HG02763 (cell line): ENCODE measurements at regions not wholly inside any gene's neighbourhood (a gene's known extent, or its start where the extent isn't known, plus 50 kb on each side); places are given as distances from the start of the nearest gene placed in this dataset.
"Not testable (repeated sequence)": the region's sequence is repeated elsewhere in the genome, so short reads cannot be mapped to it uniquely, and the experiment has no call there.

Source experiments
- ATAC-seq: cut with Tn5 transposase; IDR thresholded peaks from one replicate; pipeline ENCODE4 v1.9.1; 2021; ENCODE audit warnings: mild to moderate bottlenecking, moderate library complexity; ENCODE audit not compliant: unreplicated experiment

DNA sequence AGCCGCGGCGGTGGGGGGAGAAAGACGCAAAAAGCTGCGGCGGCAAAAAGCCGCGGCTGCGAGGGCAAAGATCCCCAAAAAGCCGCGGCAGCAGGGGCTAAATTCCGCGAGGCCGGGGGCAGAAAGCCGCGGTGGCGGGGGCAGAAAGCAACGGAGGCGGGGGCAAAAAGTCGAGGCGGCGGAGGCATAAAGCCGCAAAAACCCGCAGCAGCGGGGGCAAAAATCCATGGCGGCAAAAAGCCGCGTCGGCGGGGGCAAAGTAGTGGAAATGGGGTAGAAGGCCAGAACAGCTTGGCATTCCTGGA lies 1669.2 kb downstream of the RPIA start:
- not testable (repeated sequence) for ATAC-seq
